ENCODE measurements at regions not wholly inside any gene's neighbourhood (a gene's known extent, or its start where the extent isn't known, plus 50 kb on each side); places are given as distances from the start of the nearest gene placed in this dataset.

DNA sequence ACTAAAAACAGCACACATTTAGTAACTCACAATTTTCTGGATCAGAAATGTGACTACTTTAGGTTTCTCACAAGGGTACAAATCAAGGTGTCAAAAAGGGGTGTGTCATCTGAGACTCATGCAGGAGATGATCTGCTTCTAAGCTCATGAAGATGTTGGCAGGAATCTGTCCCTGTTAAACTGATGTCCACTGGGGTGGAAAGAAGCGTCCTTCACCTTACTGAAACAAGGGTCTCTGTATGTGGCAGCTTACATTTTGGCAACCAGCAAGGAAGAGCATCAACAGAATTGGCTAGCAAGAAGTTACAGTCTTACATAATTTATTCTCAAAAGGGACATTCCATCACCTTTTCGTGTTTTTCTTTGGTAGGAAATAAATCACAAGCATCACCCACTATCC, 1223.8 kb downstream of the AMY1C start:
- ChIA-PET CTCF (no interaction called here), POLR2A (no interaction called here)
- Histone ChIP-seq H3K4me3 (replicated peaks in 1 of 3; ENCODE audit: insufficient read depth in 1 of 3, low read depth in 1 of 3, low read length in 3 of 3) (no peak overlapping the region), H3K27me3 (ENCODE audit: control insufficient read depth in 2 of 2, insufficient read depth in 2 of 2, low read length in 2 of 2) (no peaks in the 10 kb centered on the region), H3K9ac (replicated peaks; ENCODE audit: extremely low read depth, insufficient read depth, low read length) (no peak overlapping the region), H3K4me1 (ENCODE audit: control insufficient read depth, extremely low read depth, insufficient read depth, low read length) (no peaks in the 10 kb centered on the region), H3K36me3 (ENCODE audit: control insufficient read depth in 2 of 2, extremely low read depth in 1 of 2, insufficient read depth in 2 of 2, low read length in 2 of 2) (no peaks in the 10 kb centered on the region), H2AFZ (ENCODE audit: low read depth, low read length) (no peak overlapping the region), H3K9me1 (replicated peaks; ENCODE audit: control insufficient read depth, extremely low read depth, insufficient read depth, low read length) (no peaks in the 10 kb centered on the region), H3K79me2 (ENCODE audit: control insufficient read depth, insufficient read depth, low read length) (no peaks in the 10 kb centered on the region), H3K9me3 (replicated peaks; ENCODE audit: control insufficient read depth, insufficient read depth, low read length) (peaks cover 4% of the 10 kb centered on the region), H4K20me1 (replicated peaks; ENCODE audit: control insufficient read depth, extremely low read depth, insufficient read depth, low read length) (no peaks in the 10 kb centered on the region), H3K4me2 (ENCODE audit: insufficient read depth, low read length) (no peak overlapping the region), H3K27ac (ENCODE audit: insufficient read depth, low read depth, low read length) (no peak overlapping the region)
- BruUV-seq (replicated peaks), result no TSS peak
- DNase-seq (ENCODE audit: low read depth, low spot score) (no peak), FAIRE-seq (no peak)
- intact Hi-C loops (cut with micrococcal nuclease), result no loop called here
- dilution Hi-C loops (cut with MboI; ENCODE audit: extremely low pct_ligation_motif_present, low sequenced_read_pairs), result no loop called here
- TF ChIP-seq POLR2AphosphoS5 (IDR thresholded peaks at IDR 0.05; ENCODE audit: insufficient read depth, low read depth, low read length), result no peak
- no peak for TF ChIP-seq GATA2 (IDR thresholded peaks at IDR 0.05; ENCODE audit: insufficient read depth, insufficient read length, low read depth, low read length)
- no peak for TF ChIP-seq MYC (IDR thresholded peaks at IDR 0.05; ENCODE audit: low read depth, low read length)
- TF ChIP-seq, protein P1, sequence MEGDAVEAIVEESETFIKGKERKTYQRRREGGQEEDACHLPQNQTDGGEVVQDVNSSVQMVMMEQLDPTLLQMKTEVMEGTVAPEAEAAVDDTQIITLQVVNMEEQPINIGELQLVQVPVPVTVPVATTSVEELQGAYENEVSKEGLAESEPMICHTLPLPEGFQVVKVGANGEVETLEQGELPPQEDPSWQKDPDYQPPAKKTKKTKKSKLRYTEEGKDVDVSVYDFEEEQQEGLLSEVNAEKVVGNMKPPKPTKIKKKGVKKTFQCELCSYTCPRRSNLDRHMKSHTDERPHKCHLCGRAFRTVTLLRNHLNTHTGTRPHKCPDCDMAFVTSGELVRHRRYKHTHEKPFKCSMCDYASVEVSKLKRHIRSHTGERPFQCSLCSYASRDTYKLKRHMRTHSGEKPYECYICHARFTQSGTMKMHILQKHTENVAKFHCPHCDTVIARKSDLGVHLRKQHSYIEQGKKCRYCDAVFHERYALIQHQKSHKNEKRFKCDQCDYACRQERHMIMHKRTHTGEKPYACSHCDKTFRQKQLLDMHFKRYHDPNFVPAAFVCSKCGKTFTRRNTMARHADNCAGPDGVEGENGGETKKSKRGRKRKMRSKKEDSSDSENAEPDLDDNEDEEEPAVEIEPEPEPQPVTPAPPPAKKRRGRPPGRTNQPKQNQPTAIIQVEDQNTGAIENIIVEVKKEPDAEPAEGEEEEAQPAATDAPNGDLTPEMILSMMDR (IDR thresholded peaks at IDR 0.05; ENCODE audit: extremely low read depth in 1 of 2, insufficient read depth in 1 of 2, low read depth in 1 of 2, low read length in 2 of 2), result no peak
- no peak for TF ChIP-seq JUN (IDR thresholded peaks at IDR 0.05; ENCODE audit: borderline replicate concordance, insufficient read depth, insufficient read length, low read depth)
- no peak for TF ChIP-seq EZH2 (IDR thresholded peaks at IDR 0.05; ENCODE audit: borderline replicate concordance, low read depth, low read length, severe bottlenecking)
- no peak for TF ChIP-seq FOS (IDR thresholded peaks at IDR 0.05; ENCODE audit: borderline replicate concordance, insufficient read depth, low read length)
- TF ChIP-seq MAX (IDR thresholded peaks at IDR 0.05; ENCODE audit: insufficient read depth, insufficient read length), result no peak

All from endothelial cell of umbilical vein (primary cell).